Suprapubic skin (tissue), 4 donors: ENCODE measurements at regions not wholly inside any gene's neighbourhood (a gene's known extent, or its start where the extent isn't known, plus 50 kb on each side); places are given as distances from the start of the nearest gene placed in this dataset.

ENCODE experiments used
- DNase-seq, 2 donors: peaks; one replicate each; pipeline ENCODE4 v3.0.0-alpha.2; 2019; ENCODE audit warnings: low spot score in 2 of 2
- H3K27ac ChIP-seq: fragments of 200-600 bp; sonication (generic); one replicate; pipeline ENCODE4 v1.5.1; 2019
- H3K27me3 ChIP-seq: fragments of 200-600 bp; sonication (generic); one replicate; pipeline ENCODE4 v1.5.1; 2019
- H3K36me3 ChIP-seq: fragments of 200-600 bp; sonication (generic); one replicate; pipeline ENCODE4 v1.5.1; 2019
- H3K4me1 ChIP-seq: fragments of 200-600 bp; sonication (generic); one replicate; pipeline ENCODE4 v1.5.1; 2019
- H3K4me3 ChIP-seq: fragments of 200-600 bp; sonication (generic); one replicate; pipeline ENCODE4 v1.5.1; 2019; ENCODE audit warnings: mild to moderate bottlenecking
- H3K9me3 ChIP-seq: fragments of 200-600 bp; sonication (generic); one replicate; pipeline ENCODE4 v1.5.1; 2019
- EP300 ChIP-seq: sonication (generic); formaldehyde crosslinking; IDR thresholded peaks from one replicate; pipeline ENCODE4 v1.6.1; 2017; ENCODE audit warnings: antibody characterized with exemption
- POLR2A ChIP-seq, 2 donors: fragments of 450-650 bp; IDR thresholded peaks; one replicate each; pipeline ENCODE4 v1.6.1; 2017; ENCODE audit warnings: antibody characterized with exemption in 2 of 2, mild to moderate bottlenecking in 2 of 2, moderate library complexity in 2 of 2
- POLR2AphosphoS5 ChIP-seq, 3 donors: sonication (generic); formaldehyde crosslinking; IDR thresholded peaks; one replicate each; pipeline ENCODE4 v1.6.1; 2017; ENCODE audit warnings: antibody characterized with exemption in 3 of 3
- WGBS: methylation state at CpG from one replicate; pipeline ENCODE4 v1.1.5; 2018; 5-methylcytosine and 5-hydroxymethylcytosine counted together
- TF ChIP-seq, protein P1 (sequence below), 2 donors: fragments of 200-600 bp in 1 of 2; fragments of 450-650 bp in 1 of 2; sonication (generic) in 1 of 2; IDR thresholded peaks; one replicate each; pipeline ENCODE4 v1.5.1; 2016 to 2019; ENCODE audit warnings: antibody characterized with exemption in 2 of 2, mild to moderate bottlenecking in 1 of 2, moderate library complexity in 1 of 2

DNA sequence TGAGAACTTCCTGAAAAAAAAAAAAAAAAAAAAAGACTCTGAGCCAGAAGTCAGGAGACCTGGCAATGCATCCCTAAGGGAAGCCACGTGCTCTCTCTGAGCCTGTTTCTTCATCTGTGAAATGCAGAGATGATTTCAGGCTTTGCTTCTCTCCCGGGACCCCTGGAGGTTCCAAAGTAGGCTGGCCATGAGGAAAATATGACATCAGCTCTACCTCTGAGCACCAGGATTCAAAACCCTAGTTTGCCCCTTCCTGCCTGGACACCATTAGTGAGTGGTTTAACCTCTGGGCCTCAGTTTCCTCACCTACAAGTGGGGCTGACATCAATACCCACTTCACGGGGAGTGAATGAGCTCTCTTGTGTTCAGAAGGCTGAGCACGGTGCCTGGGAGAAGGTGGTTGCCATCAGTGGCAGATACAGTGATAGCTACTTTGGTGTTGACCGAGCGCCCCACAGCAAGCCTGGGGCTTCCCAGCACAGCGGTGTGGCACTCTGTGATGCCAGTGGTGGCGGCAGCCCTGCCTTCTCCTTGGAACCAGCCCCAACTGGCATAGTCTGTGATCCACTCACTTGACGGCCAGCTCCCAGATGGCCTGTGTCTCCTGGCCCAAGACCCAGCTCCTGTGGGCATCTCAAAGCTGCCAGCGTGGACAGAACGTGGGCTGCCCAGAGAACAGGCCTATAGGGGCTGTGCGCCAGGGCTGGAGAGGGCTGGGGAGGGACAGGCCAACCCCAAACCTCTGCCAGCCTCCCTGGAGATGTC is 153.1 kb upstream of the UNC5B start:
- Histone ChIP-seq H3K27ac (no peak overlapping the region), H3K4me1 (no peaks in the 10 kb centered on the region), H3K4me3 (no peak overlapping the region), H3K27me3 (no peaks in the 10 kb centered on the region), H3K9me3 (no peaks in the 10 kb centered on the region), H3K36me3 (no peaks in the 10 kb centered on the region)
- TF ChIP-seq EP300 (no peak), POLR2A (IDR thresholded peaks at IDR 0.05) (no peak), POLR2AphosphoS5 (IDR thresholded peaks at IDR 0.05) (no peak)
- TF ChIP-seq, protein P1, sequence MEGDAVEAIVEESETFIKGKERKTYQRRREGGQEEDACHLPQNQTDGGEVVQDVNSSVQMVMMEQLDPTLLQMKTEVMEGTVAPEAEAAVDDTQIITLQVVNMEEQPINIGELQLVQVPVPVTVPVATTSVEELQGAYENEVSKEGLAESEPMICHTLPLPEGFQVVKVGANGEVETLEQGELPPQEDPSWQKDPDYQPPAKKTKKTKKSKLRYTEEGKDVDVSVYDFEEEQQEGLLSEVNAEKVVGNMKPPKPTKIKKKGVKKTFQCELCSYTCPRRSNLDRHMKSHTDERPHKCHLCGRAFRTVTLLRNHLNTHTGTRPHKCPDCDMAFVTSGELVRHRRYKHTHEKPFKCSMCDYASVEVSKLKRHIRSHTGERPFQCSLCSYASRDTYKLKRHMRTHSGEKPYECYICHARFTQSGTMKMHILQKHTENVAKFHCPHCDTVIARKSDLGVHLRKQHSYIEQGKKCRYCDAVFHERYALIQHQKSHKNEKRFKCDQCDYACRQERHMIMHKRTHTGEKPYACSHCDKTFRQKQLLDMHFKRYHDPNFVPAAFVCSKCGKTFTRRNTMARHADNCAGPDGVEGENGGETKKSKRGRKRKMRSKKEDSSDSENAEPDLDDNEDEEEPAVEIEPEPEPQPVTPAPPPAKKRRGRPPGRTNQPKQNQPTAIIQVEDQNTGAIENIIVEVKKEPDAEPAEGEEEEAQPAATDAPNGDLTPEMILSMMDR (IDR thresholded peaks at IDR 0.05), result no peak
- DNase-seq, result no peak
- 74% methylated on average over 9 of the region's 12 CpGs for WGBS

DNA sequence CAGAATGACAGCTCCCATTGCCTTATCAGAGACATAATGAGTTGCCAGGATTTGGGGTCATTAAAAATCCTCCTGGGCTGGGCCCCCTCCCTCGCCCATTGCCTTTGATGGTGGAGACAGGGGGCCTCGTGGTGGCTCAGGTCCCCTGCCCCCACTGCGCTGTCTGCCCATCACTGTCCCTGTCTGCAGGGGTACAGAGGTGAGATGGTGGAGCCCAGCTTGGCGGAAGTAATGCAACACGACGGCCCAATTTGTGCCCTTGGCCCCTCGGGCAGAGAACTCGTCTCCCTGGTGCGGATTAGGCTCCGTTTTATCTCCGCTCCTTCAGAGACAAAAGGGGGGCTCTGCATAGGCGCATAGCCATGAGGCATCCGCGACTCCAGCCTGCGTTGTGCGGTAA is 152.4 kb upstream of the UNC5B start:
- TF ChIP-seq POLR2AphosphoS5 (IDR thresholded peaks at IDR 0.05) (no peak), EP300 (no peak), POLR2A (IDR thresholded peaks at IDR 0.05) (no peak)
- TF ChIP-seq, protein P1 (IDR thresholded peaks at IDR 0.05), result no peak
- Histone ChIP-seq H3K4me3 (no peak overlapping the region), H3K27me3 (no peaks in the 10 kb centered on the region), H3K27ac (no peak overlapping the region), H3K36me3 (no peaks in the 10 kb centered on the region), H3K4me1 (no peaks in the 10 kb centered on the region), H3K9me3 (no peaks in the 10 kb centered on the region)
- DNase-seq, result no peak
- 78% methylated on average over 16 of the region's 16 CpGs for WGBS

DNA sequence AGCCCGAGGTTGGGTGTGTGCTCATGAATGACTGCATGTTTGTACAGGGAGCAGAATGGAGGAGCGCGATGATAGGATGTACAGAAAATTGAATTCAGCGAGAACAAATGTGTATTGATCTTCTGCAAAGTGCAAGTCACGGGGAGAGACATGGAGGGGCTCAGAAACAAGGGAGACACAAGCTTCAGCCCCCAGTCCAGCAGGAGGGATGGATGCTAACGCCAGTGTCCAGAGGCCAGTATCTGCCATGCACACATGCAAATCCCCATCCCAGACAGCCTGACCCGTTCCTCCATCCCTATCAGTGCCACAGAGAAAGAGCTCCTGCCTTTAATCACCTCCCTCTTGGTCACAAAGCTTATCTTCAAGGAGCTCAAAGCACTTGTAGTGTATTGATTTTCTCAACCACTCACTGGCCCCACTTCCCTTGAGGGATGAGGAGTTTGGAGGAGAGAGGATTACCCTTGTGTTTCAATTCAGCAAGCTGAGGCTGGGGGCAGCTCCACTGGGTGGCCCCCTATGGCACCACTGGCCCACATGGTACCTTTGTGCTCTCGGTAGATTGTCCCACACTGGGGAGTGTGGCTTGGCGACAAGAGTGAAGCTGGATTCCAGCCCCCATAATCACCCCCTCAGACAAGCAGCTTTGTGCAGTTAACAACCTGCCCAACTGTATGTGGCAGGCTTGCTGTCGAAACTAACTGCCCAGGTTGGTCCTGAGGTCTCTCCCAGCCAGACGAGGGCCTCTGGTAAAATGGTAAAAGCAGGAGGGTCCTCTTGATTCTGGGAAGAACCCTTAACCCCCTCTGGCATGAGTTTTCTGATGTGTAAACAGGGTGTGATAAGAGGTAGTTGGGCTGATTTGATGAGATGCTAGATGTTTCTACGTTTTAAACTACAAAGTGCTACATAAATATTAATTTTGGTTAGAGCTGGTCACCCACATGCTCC is 151.6 kb upstream of the UNC5B start:
- Histone ChIP-seq H3K4me3 (no peak overlapping the region), H3K9me3 (no peaks in the 10 kb centered on the region), H3K36me3 (no peaks in the 10 kb centered on the region), H3K4me1 (no peaks in the 10 kb centered on the region), H3K27ac (no peak overlapping the region), H3K27me3 (no peaks in the 10 kb centered on the region)
- DNase-seq, result no peak
- WGBS, result 84% methylated on average over 11 of the region's 12 CpGs
- TF ChIP-seq EP300 (no peak), POLR2AphosphoS5 (IDR thresholded peaks at IDR 0.05) (no peak), POLR2A (IDR thresholded peaks at IDR 0.05) (no peak)
- TF ChIP-seq, protein P1 (IDR thresholded peaks at IDR 0.05), result no peak

DNA sequence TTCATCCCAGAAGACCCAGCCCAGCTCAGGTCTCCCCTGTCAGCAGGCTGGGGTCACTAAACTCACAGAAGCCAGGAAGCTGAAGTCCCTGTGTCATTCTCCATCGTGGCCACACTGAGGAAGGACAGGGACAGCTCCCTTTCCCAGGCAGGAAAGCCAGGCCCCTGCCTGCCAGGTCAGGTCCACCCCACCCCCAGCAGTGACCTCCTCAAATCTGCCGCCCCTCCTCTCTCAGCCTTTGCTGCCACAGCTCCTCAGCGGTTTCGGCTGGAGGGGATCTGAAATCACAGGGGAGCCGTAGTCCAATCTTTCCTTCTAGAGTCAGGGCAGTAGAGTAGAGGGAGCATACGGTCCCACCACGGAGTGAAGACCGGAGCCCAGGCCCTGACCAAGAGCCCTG is 150.9 kb upstream of the UNC5B start:
- WGBS, result 86% methylated on average over 8 of the region's 8 CpGs
- no peak overlapping the region for H3K27ac ChIP-seq
- no peak for TF ChIP-seq POLR2A (IDR thresholded peaks at IDR 0.05)
- TF ChIP-seq POLR2AphosphoS5 (IDR thresholded peaks at IDR 0.05), result no peak
- TF ChIP-seq EP300, result no peak
- TF ChIP-seq, protein P1 (IDR thresholded peaks at IDR 0.05), result no peak

DNA sequence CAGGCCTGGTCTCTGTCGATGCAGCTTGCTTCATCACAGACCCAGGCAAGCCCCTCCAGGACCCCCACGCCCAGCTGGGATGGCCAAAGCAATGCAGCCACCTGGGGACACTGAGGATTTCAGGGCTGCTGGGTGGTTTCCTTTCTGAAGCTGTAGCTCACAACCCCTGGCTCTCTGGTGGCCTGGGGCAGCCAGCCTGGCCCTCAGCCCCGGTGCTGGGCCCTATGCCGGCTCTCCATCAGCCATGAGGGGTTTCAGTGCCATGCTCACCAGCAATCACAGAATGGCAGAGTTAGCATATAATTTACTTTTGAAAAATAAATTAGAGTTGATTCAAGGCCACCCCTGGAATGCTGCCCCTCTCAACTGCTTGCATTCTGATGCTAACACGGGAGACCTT is 150.2 kb upstream of the UNC5B start:
- H3K9me3 ChIP-seq, result no peaks in the 10 kb centered on the region

More for the DNA sequence above, 150.9 kb upstream of the UNC5B start:
- Histone ChIP-seq H3K27me3 (no peaks in the 10 kb centered on the region), H3K4me1 (no peaks in the 10 kb centered on the region), H3K9me3 (no peaks in the 10 kb centered on the region), H3K4me3 (no peak overlapping the region), H3K36me3 (no peaks in the 10 kb centered on the region)
- no peak for DNase-seq

More for the DNA sequence above, 150.2 kb upstream of the UNC5B start:
- H3K27me3 ChIP-seq, result no peaks in the 10 kb centered on the region
- no peaks in the 10 kb centered on the region for H3K36me3 ChIP-seq
- no peak for DNase-seq
- TF ChIP-seq POLR2A (IDR thresholded peaks at IDR 0.05), result no peak
- TF ChIP-seq, protein P1 (IDR thresholded peaks at IDR 0.05), result no peak
- TF ChIP-seq POLR2AphosphoS5 (IDR thresholded peaks at IDR 0.05), result no peak
- no peak for TF ChIP-seq EP300
- H3K4me1 ChIP-seq, result peaks cover 1% of the 10 kb centered on the region
- 90% methylated on average over 5 of the region's 5 CpGs for WGBS
- H3K27ac ChIP-seq, result no peak overlapping the region
- H3K4me3 ChIP-seq, result no peak overlapping the region
